Astrocyte (in vitro differentiated cells and primary cell): ENCODE measurements at regions not wholly inside any gene's neighbourhood (a gene's known extent, or its start where the extent isn't known, plus 50 kb on each side); places are given as distances from the start of the nearest gene placed in this dataset.
A peak's percentile ranks its signal among the peaks of the same experiment; 100 is the strongest.

Experiments used
- DNase-seq: peaks from one replicate; pipeline ENCODE4 v3.0.0-alpha.2; 2010; ENCODE audit warnings: low read depth
- FAIRE-seq: peaks from 2 replicates; lab custom pipeline; 2011; peaks lifted over from hg19 to GRCh38; lab: Jason Lieb, UNC
- H2AFZ ChIP-seq: 2 replicates; pipeline ENCODE4 v1.6.0; 2012; ENCODE audit warnings: low read depth, low read length, inconsistent platforms
- H3K27ac ChIP-seq: 2 replicates; pipeline ENCODE4 v1.5.1; 2011; ENCODE audit warnings: low read depth, low read length, inconsistent platforms
- H3K27me3 ChIP-seq: 2 replicates; pipeline ENCODE4 v1.6.0; 2011; ENCODE audit warnings: low read length, inconsistent platforms; ENCODE audit not compliant: insufficient read depth
- H3K36me3 ChIP-seq: 2 replicates; pipeline ENCODE4 v1.5.1; 2011; ENCODE audit warnings: low read length, inconsistent platforms; ENCODE audit not compliant: insufficient read depth
- H3K4me1 ChIP-seq: 2 replicates; pipeline ENCODE4 v1.5.1; 2011; ENCODE audit warnings: low read length, inconsistent platforms; ENCODE audit not compliant: insufficient read depth
- H3K4me2 ChIP-seq: 2 replicates; pipeline ENCODE4 v1.6.0; 2012; ENCODE audit warnings: low read length, inconsistent platforms
- H3K4me3 ChIP-seq: 2 replicates; pipeline ENCODE4 v1.5.1; 2011; ENCODE audit warnings: low read depth, mild to moderate bottlenecking, low read length, inconsistent platforms; ENCODE audit not compliant: insufficient read depth
- H3K79me2 ChIP-seq: 2 replicates; pipeline ENCODE4 v1.6.0; 2012; ENCODE audit warnings: mild to moderate bottlenecking, low read length, inconsistent platforms; ENCODE audit not compliant: insufficient read depth
- H3K9ac ChIP-seq: 2 replicates; pipeline ENCODE4 v1.6.0; 2012; ENCODE audit warnings: mild to moderate bottlenecking, low read length, inconsistent platforms
- H3K9me3 ChIP-seq: 2 replicates; pipeline ENCODE4 v1.5.1; 2012; ENCODE audit warnings: low read depth, mild to moderate bottlenecking, low read length, inconsistent platforms; ENCODE audit not compliant: insufficient read depth
- H4K20me1 ChIP-seq: 2 replicates; pipeline ENCODE4 v1.6.0; 2012; ENCODE audit warnings: low read length, inconsistent platforms; ENCODE audit not compliant: insufficient read depth
- H3K27ac Mint-ChIP-seq: one replicate; pipeline ENCODE4 v1.8.0; 2021; ENCODE audit warnings: mild to moderate bottlenecking, mixed read lengths; ENCODE audit not compliant: unreplicated experiment
- H3K27me3 Mint-ChIP-seq: one replicate; pipeline ENCODE4 v1.8.0; 2021; ENCODE audit warnings: low read depth, mixed read lengths; ENCODE audit not compliant: unreplicated experiment
- H3K36me3 Mint-ChIP-seq: one replicate; pipeline ENCODE4 v1.8.0; 2021; ENCODE audit warnings: low read depth, mixed read lengths; ENCODE audit not compliant: unreplicated experiment
- H3K4me1 Mint-ChIP-seq: one replicate; pipeline ENCODE4 v1.8.0; 2021; ENCODE audit warnings: low read depth, mixed read lengths; ENCODE audit not compliant: unreplicated experiment
- H3K4me3 Mint-ChIP-seq: one replicate; pipeline ENCODE4 v1.8.0; 2021; ENCODE audit warnings: mild to moderate bottlenecking, moderate library complexity, mixed read lengths; ENCODE audit not compliant: unreplicated experiment
- H3K9me3 Mint-ChIP-seq: one replicate; pipeline ENCODE4 v1.8.0; 2021; ENCODE audit warnings: mild to moderate bottlenecking, mixed read lengths; ENCODE audit not compliant: unreplicated experiment
- EZH2 ChIP-seq: IDR thresholded peaks from 2 replicates; pipeline ENCODE4 v1.6.1; 2012; ENCODE audit warnings: mild to moderate bottlenecking, low read length, inconsistent platforms; ENCODE audit not compliant: insufficient read depth
- TF ChIP-seq, protein P1 (sequence below): IDR thresholded peaks from 2 replicates; pipeline ENCODE4 v1.5.1; 2011; ENCODE audit warnings: low read depth, mild to moderate bottlenecking, inconsistent platforms, low read length, moderate library complexity; ENCODE audit not compliant: insufficient read depth

GRCh38 chr9:82260691-82261090, 272.1 kb downstream of the SPATA31D1 start:
- Mint-ChIP-seq H3K9me3 (peaks cover 3% of the 10 kb centered on the region), H3K36me3 (no peaks in the 10 kb centered on the region), H3K4me3 (no peak overlapping the region), H3K4me1 (no peaks in the 10 kb centered on the region), H3K27ac (no peak overlapping the region), H3K27me3 (no peaks in the 10 kb centered on the region)
- H3K4me1 ChIP-seq, result no peaks in the 10 kb centered on the region
- no peak overlapping the region for H2AFZ ChIP-seq
- no peak for DNase-seq
- no peak overlapping the region for H3K9ac ChIP-seq
- no peaks in the 10 kb centered on the region for H3K9me3 ChIP-seq
- H3K27ac ChIP-seq, result no peak overlapping the region
- no peaks in the 10 kb centered on the region for H4K20me1 ChIP-seq
- no peak overlapping the region for H3K4me3 ChIP-seq
- TF ChIP-seq, protein P1, sequence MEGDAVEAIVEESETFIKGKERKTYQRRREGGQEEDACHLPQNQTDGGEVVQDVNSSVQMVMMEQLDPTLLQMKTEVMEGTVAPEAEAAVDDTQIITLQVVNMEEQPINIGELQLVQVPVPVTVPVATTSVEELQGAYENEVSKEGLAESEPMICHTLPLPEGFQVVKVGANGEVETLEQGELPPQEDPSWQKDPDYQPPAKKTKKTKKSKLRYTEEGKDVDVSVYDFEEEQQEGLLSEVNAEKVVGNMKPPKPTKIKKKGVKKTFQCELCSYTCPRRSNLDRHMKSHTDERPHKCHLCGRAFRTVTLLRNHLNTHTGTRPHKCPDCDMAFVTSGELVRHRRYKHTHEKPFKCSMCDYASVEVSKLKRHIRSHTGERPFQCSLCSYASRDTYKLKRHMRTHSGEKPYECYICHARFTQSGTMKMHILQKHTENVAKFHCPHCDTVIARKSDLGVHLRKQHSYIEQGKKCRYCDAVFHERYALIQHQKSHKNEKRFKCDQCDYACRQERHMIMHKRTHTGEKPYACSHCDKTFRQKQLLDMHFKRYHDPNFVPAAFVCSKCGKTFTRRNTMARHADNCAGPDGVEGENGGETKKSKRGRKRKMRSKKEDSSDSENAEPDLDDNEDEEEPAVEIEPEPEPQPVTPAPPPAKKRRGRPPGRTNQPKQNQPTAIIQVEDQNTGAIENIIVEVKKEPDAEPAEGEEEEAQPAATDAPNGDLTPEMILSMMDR, result no peak
- TF ChIP-seq EZH2, result no peak
- no peaks in the 10 kb centered on the region for H3K79me2 ChIP-seq
- no peaks in the 10 kb centered on the region for H3K36me3 ChIP-seq
- FAIRE-seq, result no peak
- no peak overlapping the region for H3K4me2 ChIP-seq
- H3K27me3 ChIP-seq, result no peaks in the 10 kb centered on the region

- no peaks in the 10 kb centered on the region for H3K27me3 Mint-ChIP-seq
Measured at GRCh38 chr9:82263619-82264018, 275.0 kb downstream of the SPATA31D1 start.

DNA sequence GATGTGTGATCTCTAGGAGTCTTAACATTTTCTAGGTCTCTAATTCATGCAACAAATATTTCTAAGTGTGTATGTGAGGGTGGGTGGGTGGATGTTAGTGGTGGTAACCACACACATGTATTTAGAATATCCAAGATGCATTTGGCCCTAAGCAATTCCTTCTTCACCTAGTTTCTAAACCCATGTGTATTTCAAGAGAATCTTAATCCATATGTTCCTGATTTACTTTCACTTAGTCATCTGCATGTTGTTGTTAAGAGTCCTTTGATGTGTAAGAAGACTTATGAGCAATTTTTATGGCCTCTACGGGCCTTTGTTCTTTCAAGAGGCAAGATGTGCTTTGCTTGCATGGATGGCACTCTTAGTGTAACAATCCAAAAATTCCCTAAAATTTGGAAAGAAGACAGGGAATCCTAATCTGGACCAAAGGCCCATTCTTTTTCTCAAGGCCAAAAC, 282.6 kb downstream of the SPATA31D1 start:
- Histone ChIP-seq H3K9me3 (no peaks in the 10 kb centered on the region), H3K79me2 (no peaks in the 10 kb centered on the region), H3K36me3 (no peaks in the 10 kb centered on the region), H3K4me1 (peaks cover 20% of the 10 kb centered on the region), H3K9ac (peak overlapping the region; percentile 8), H2AFZ (no peak overlapping the region), H3K4me2 (peak overlapping the region; percentile 10), H3K27me3 (no peaks in the 10 kb centered on the region), H3K4me3 (no peak overlapping the region), H3K27ac (peak overlapping the region; percentile 67), H4K20me1 (no peaks in the 10 kb centered on the region)
- no peaks in the 10 kb centered on the region for H3K36me3 Mint-ChIP-seq
- peak; percentile 90 for FAIRE-seq
- no peaks in the 10 kb centered on the region for H3K9me3 Mint-ChIP-seq
- H3K4me1 Mint-ChIP-seq, result peaks cover 20% of the 10 kb centered on the region
- no peak overlapping the region for H3K27ac Mint-ChIP-seq
- H3K27me3 Mint-ChIP-seq, result no peaks in the 10 kb centered on the region
- TF ChIP-seq EZH2, result no peak
- TF ChIP-seq, protein P1, result no peak
- H3K4me3 Mint-ChIP-seq, result no peak overlapping the region
- DNase-seq, result peak; percentile 95

More at GRCh38 chr9:82263619-82264018, 275.0 kb downstream of the SPATA31D1 start:
- Histone ChIP-seq H3K79me2 (no peaks in the 10 kb centered on the region), H3K27ac (no peak overlapping the region), H3K27me3 (no peaks in the 10 kb centered on the region), H3K4me2 (no peak overlapping the region), H3K4me1 (no peaks in the 10 kb centered on the region), H2AFZ (no peak overlapping the region), H4K20me1 (no peaks in the 10 kb centered on the region), H3K36me3 (no peaks in the 10 kb centered on the region), H3K4me3 (no peak overlapping the region), H3K9ac (no peak overlapping the region), H3K9me3 (no peaks in the 10 kb centered on the region)
- no peak for DNase-seq
- Mint-ChIP-seq H3K9me3 (peaks cover 3% of the 10 kb centered on the region), H3K4me1 (no peaks in the 10 kb centered on the region), H3K36me3 (no peaks in the 10 kb centered on the region), H3K4me3 (no peak overlapping the region), H3K27ac (no peak overlapping the region)
- FAIRE-seq, result peak; percentile 43
- TF ChIP-seq, protein P1, result no peak
- no peak for TF ChIP-seq EZH2
